ENCODE measurements at regions not wholly inside any gene's neighbourhood (a gene's known extent, or its start where the extent isn't known, plus 50 kb on each side); places are given as distances from the start of the nearest gene placed in this dataset.

DNA sequence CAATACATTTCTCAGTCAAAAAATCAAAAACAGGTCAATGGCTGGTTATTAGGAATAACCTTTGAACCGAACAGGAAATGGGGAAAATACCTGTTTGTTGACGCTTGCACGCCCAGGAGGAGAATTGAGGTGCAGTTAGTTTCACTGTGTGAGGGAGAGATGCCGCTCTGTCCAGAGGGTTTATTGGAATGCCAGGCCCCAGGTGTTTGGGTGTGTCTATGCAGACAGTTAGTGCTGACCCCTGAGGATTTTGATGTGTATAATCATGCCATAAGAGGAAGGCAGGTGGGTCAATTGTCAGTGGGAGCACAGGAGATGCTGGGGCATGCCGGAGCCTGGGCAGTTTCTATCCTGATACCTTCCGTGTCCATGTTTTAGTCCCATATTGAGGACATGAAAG is 100.8 kb upstream of the DIO3 start:
- H3K4me3 ChIP-seq (ENCODE audit: insufficient read depth, low read length): no peak overlapping the region
- TF ChIP-seq, protein P1, sequence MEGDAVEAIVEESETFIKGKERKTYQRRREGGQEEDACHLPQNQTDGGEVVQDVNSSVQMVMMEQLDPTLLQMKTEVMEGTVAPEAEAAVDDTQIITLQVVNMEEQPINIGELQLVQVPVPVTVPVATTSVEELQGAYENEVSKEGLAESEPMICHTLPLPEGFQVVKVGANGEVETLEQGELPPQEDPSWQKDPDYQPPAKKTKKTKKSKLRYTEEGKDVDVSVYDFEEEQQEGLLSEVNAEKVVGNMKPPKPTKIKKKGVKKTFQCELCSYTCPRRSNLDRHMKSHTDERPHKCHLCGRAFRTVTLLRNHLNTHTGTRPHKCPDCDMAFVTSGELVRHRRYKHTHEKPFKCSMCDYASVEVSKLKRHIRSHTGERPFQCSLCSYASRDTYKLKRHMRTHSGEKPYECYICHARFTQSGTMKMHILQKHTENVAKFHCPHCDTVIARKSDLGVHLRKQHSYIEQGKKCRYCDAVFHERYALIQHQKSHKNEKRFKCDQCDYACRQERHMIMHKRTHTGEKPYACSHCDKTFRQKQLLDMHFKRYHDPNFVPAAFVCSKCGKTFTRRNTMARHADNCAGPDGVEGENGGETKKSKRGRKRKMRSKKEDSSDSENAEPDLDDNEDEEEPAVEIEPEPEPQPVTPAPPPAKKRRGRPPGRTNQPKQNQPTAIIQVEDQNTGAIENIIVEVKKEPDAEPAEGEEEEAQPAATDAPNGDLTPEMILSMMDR (IDR thresholded peaks at IDR 0.05; ENCODE audit: extremely low read depth, low read depth, low read length): no peak
- H3K4me1 ChIP-seq (ENCODE audit: insufficient read depth, low read length): no peaks in the 10 kb centered on the region
- H4K20me1 ChIP-seq (ENCODE audit: insufficient read depth, low read length): no peaks in the 10 kb centered on the region
- no peak overlapping the region for H3K4me2 ChIP-seq (ENCODE audit: insufficient read depth, low read length)
- no peaks in the 10 kb centered on the region for H3K36me3 ChIP-seq (ENCODE audit: insufficient read depth, low read length)
- no peak for DNase-seq (ENCODE audit: insufficient read length, low spot score, missing footprints)
- H3K9me3 ChIP-seq (ENCODE audit: low read depth, low read length): no peaks in the 10 kb centered on the region
- H3K79me2 ChIP-seq (ENCODE audit: insufficient read depth, low read length): no peaks in the 10 kb centered on the region
- no peak overlapping the region for H3K27ac ChIP-seq (ENCODE audit: low read depth, low read length)
- no peak overlapping the region for H2AFZ ChIP-seq (ENCODE audit: low read length)
- peaks cover 48% of the 10 kb centered on the region for H3K27me3 ChIP-seq (ENCODE audit: insufficient read depth, low read length)

DNA sequence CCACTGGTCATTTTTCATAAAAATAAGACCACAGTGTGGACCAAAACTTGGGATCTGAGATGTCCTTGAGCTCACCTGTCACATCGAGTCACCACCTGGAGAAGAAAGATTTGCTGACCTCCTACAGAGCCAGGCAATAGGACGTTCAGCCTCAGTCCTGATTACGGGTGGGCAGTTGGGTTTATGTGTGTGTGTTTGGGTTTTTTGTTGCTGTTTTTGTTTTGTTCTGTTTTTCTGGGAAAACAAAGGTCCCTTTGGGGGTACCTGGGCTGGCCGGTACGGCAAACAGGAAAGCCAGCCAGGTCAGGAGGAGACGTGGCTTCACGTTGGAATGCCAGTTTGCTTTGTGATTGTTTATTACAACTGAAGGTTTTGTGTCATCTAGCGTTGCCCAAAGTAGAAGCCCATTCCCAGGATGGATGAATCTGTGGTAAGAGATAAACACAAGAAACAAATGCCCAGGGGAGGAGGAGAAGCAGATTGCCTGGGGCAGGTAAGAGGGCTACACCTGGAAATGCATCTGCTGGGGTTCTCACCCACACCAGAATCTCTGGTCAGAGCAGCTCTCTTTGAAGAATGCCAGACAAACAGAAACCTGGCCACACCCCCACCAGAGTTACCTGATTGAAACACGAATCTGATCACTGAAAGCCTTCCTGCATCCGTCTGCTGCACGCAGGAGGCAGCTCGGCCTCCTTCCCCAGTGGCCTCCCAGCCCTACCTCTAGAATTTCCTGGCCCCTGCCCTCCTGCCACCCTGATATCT is 100.1 kb upstream of the DIO3 start:
- Histone ChIP-seq H3K27me3 (ENCODE audit: insufficient read depth, low read length) (peaks cover 41% of the 10 kb centered on the region), H3K36me3 (ENCODE audit: insufficient read depth, low read length) (no peaks in the 10 kb centered on the region), H3K27ac (ENCODE audit: low read depth, low read length) (no peak overlapping the region), H4K20me1 (ENCODE audit: insufficient read depth, low read length) (no peaks in the 10 kb centered on the region), H2AFZ (ENCODE audit: low read length) (no peak overlapping the region), H3K4me2 (ENCODE audit: insufficient read depth, low read length) (no peak overlapping the region), H3K4me3 (ENCODE audit: insufficient read depth, low read length) (no peak overlapping the region), H3K79me2 (ENCODE audit: insufficient read depth, low read length) (no peaks in the 10 kb centered on the region), H3K4me1 (ENCODE audit: insufficient read depth, low read length) (no peaks in the 10 kb centered on the region), H3K9me3 (ENCODE audit: low read depth, low read length) (no peaks in the 10 kb centered on the region)
- DNase-seq (ENCODE audit: insufficient read length, low spot score, missing footprints): no peak
- TF ChIP-seq, protein P1 (IDR thresholded peaks at IDR 0.05; ENCODE audit: extremely low read depth, low read depth, low read length): no peak

- H3K4me1 ChIP-seq (ENCODE audit: insufficient read depth, low read length): no peaks in the 10 kb centered on the region
- no peak overlapping the region for H3K4me2 ChIP-seq (ENCODE audit: insufficient read depth, low read length)
- no peaks in the 10 kb centered on the region for H3K36me3 ChIP-seq (ENCODE audit: insufficient read depth, low read length)
- H3K27ac ChIP-seq (ENCODE audit: low read depth, low read length): no peak overlapping the region
- no peak overlapping the region for H3K4me3 ChIP-seq (ENCODE audit: insufficient read depth, low read length)
- no peak overlapping the region for H2AFZ ChIP-seq (ENCODE audit: low read length)
- H3K79me2 ChIP-seq (ENCODE audit: insufficient read depth, low read length): no peaks in the 10 kb centered on the region
- TF ChIP-seq, protein P1 (IDR thresholded peaks at IDR 0.05; ENCODE audit: extremely low read depth, low read depth, low read length): no peak
- peaks cover 34% of the 10 kb centered on the region for H3K27me3 ChIP-seq (ENCODE audit: insufficient read depth, low read length)
- no peaks in the 10 kb centered on the region for H3K9me3 ChIP-seq (ENCODE audit: low read depth, low read length)
- no peaks in the 10 kb centered on the region for H4K20me1 ChIP-seq (ENCODE audit: insufficient read depth, low read length)
- DNase-seq (ENCODE audit: insufficient read length, low spot score, missing footprints): no peak
Observed at GRCh38 chr14:101461891-101462290, 99.4 kb upstream of the DIO3 start.

- no peak overlapping the region for H3K27ac ChIP-seq (ENCODE audit: low read depth, low read length)
- TF ChIP-seq, protein P1 (IDR thresholded peaks at IDR 0.05; ENCODE audit: extremely low read depth, low read depth, low read length): no peak
- no peak overlapping the region for H3K4me3 ChIP-seq (ENCODE audit: insufficient read depth, low read length)
- H3K4me2 ChIP-seq (ENCODE audit: insufficient read depth, low read length): no peak overlapping the region
- H3K79me2 ChIP-seq (ENCODE audit: insufficient read depth, low read length): no peaks in the 10 kb centered on the region
- H3K27me3 ChIP-seq (ENCODE audit: insufficient read depth, low read length): peaks cover 30% of the 10 kb centered on the region
- H3K36me3 ChIP-seq (ENCODE audit: insufficient read depth, low read length): no peaks in the 10 kb centered on the region
- H2AFZ ChIP-seq (ENCODE audit: low read length): no peak overlapping the region
- H4K20me1 ChIP-seq (ENCODE audit: insufficient read depth, low read length): no peaks in the 10 kb centered on the region
- H3K9me3 ChIP-seq (ENCODE audit: low read depth, low read length): no peaks in the 10 kb centered on the region
- DNase-seq (ENCODE audit: insufficient read length, low spot score, missing footprints): no peak
- H3K4me1 ChIP-seq (ENCODE audit: insufficient read depth, low read length): no peaks in the 10 kb centered on the region
Observed at GRCh38 chr14:101462726-101463565, 98.3 kb upstream of the DIO3 start.
